ENCODE measurements at regions not wholly inside any gene's neighbourhood (a gene's known extent, or its start where the extent isn't known, plus 50 kb on each side); places are given as distances from the start of the nearest gene placed in this dataset.

DNA sequence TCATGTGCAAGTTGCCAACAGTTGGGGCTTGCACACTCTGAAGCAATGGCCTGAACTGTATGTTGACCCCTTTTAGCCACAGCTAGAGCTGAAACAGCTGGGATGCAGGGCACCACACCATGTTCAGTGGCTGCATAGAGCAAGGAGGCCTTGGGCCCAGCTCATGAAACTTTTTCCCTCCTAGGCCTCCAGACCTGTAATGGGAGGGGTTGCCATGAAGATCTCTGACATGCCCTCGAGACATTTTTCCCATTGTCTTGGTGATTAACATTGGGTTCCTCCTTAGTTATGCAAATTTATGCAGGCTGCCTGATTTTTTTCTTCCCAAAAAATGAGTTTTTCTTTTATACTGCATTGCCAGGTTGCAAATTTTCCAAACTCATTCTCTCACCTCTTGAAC lies 165.1 kb upstream of the PRR20A start:
- Histone ChIP-seq H2AFZ (ENCODE audit: insufficient read depth, low read depth, low read length, poor library complexity, severe bottlenecking) (no peak overlapping the region), H3K9me3 (ENCODE audit: control extremely low read depth in 1 of 3, control insufficient read depth in 2 of 3, insufficient read depth in 1 of 3, low read length in 2 of 3) (peaks cover 0 to 10% (median 3%) of the 10 kb centered on the region in 3 donors), H3K4me3 (ENCODE audit: control extremely low read depth in 1 of 5, extremely low read depth in 1 of 5, insufficient read depth in 1 of 5, low read depth in 2 of 5, low read length in 4 of 5) (no peak overlapping the region), H3K27ac (ENCODE audit: low read length in 2 of 2) (no peak overlapping the region), H3K79me2 (ENCODE audit: control insufficient read depth, insufficient read depth, low read length) (no peaks in the 10 kb centered on the region), H4K20me1 (ENCODE audit: control insufficient read depth, insufficient read depth, low read length, poor library complexity, severe bottlenecking) (no peaks in the 10 kb centered on the region), H3K9ac (ENCODE audit: low read length) (no peak overlapping the region), H3K4me1 (ENCODE audit: control insufficient read depth in 2 of 2, insufficient read depth in 2 of 2, low read length in 2 of 2) (no peaks in the 10 kb centered on the region), H3K27me3 (replicated peaks in 1 of 4; ENCODE audit: control extremely low read depth in 1 of 4, control insufficient read depth in 3 of 4, insufficient read depth in 4 of 4, low read length in 3 of 4) (no peaks in the 10 kb centered on the region), H3K4me2 (replicated peaks; ENCODE audit: low read depth, low read length, poor library complexity, severe bottlenecking) (no peak overlapping the region), H3K36me3 (replicated peaks in 1 of 2; ENCODE audit: control extremely low read depth in 1 of 2, control insufficient read depth in 1 of 2, extremely low read depth in 1 of 2, insufficient read depth in 2 of 2, low read length in 1 of 2) (no peaks in the 10 kb centered on the region)
- CTCF ChIA-PET = no interaction called here
- no peaks in the 10 kb centered on the region for H3K4me1 Mint-ChIP-seq
- ATAC-seq (ENCODE audit: low read depth) (no peak), DNase-seq (no peak)
- H3K27ac Mint-ChIP-seq = no peak overlapping the region
- H3K27me3 Mint-ChIP-seq = no peaks in the 10 kb centered on the region
- peaks cover 4% of the 10 kb centered on the region for H3K9me3 Mint-ChIP-seq (ENCODE audit: insufficient read depth)
- POLR2A ChIA-PET = no interaction called here
- no peak for TF ChIP-seq EZH2 (IDR thresholded peaks at IDR 0.05; ENCODE audit: borderline replicate concordance, insufficient read depth, low read depth, low read length, poor library complexity, severe bottlenecking)
- TF ChIP-seq, protein P1, sequence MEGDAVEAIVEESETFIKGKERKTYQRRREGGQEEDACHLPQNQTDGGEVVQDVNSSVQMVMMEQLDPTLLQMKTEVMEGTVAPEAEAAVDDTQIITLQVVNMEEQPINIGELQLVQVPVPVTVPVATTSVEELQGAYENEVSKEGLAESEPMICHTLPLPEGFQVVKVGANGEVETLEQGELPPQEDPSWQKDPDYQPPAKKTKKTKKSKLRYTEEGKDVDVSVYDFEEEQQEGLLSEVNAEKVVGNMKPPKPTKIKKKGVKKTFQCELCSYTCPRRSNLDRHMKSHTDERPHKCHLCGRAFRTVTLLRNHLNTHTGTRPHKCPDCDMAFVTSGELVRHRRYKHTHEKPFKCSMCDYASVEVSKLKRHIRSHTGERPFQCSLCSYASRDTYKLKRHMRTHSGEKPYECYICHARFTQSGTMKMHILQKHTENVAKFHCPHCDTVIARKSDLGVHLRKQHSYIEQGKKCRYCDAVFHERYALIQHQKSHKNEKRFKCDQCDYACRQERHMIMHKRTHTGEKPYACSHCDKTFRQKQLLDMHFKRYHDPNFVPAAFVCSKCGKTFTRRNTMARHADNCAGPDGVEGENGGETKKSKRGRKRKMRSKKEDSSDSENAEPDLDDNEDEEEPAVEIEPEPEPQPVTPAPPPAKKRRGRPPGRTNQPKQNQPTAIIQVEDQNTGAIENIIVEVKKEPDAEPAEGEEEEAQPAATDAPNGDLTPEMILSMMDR (IDR thresholded peaks at IDR 0.05) = no peak
- intact Hi-C loops (cut with micrococcal nuclease) = no loop called here
- WGBS (ENCODE audit: insufficient coverage) = 100% methylated on average over 1 of the region's 1 CpG
- H3K4me3 Mint-ChIP-seq = no peak overlapping the region

GRCh38 chr13:56980856-56981255 lies 159.9 kb upstream of the PRR20A start:
- CTCF ChIA-PET = no interaction called here
- POLR2A ChIA-PET = no interaction called here

More at GRCh38 chr13:56980856-56981255, 159.9 kb upstream of the PRR20A start:
- Histone ChIP-seq H3K9ac (ENCODE audit: low read length) (no peak overlapping the region), H2AFZ (ENCODE audit: insufficient read depth, low read depth, low read length, poor library complexity, severe bottlenecking) (no peak overlapping the region), H3K4me3 (ENCODE audit: control extremely low read depth in 1 of 5, extremely low read depth in 1 of 5, insufficient read depth in 1 of 5, low read depth in 2 of 5, low read length in 4 of 5) (no peak overlapping the region), H3K27ac (ENCODE audit: low read length in 2 of 2) (no peak overlapping the region), H3K36me3 (replicated peaks in 1 of 2; ENCODE audit: control extremely low read depth in 1 of 2, control insufficient read depth in 1 of 2, extremely low read depth in 1 of 2, insufficient read depth in 2 of 2, low read length in 1 of 2) (no peaks in the 10 kb centered on the region), H3K79me2 (ENCODE audit: control insufficient read depth, insufficient read depth, low read length) (no peaks in the 10 kb centered on the region), H3K4me1 (ENCODE audit: control insufficient read depth in 2 of 2, insufficient read depth in 2 of 2, low read length in 2 of 2) (no peaks in the 10 kb centered on the region), H3K4me2 (replicated peaks; ENCODE audit: low read depth, low read length, poor library complexity, severe bottlenecking) (no peak overlapping the region), H3K9me3 (ENCODE audit: control extremely low read depth in 1 of 3, control insufficient read depth in 2 of 3, insufficient read depth in 1 of 3, low read length in 2 of 3) (peaks cover 0 to 3% (median 0%) of the 10 kb centered on the region in 3 donors), H3K27me3 (replicated peaks in 1 of 4; ENCODE audit: control extremely low read depth in 1 of 4, control insufficient read depth in 3 of 4, insufficient read depth in 4 of 4, low read length in 3 of 4) (no peaks in the 10 kb centered on the region), H4K20me1 (ENCODE audit: control insufficient read depth, insufficient read depth, low read length, poor library complexity, severe bottlenecking) (no peaks in the 10 kb centered on the region)
- TF ChIP-seq EZH2 (IDR thresholded peaks at IDR 0.05; ENCODE audit: borderline replicate concordance, insufficient read depth, low read depth, low read length, poor library complexity, severe bottlenecking) = no peak
- TF ChIP-seq, protein P1 (IDR thresholded peaks at IDR 0.05) = no peak
- DNase-seq (no peak), ATAC-seq (ENCODE audit: low read depth) (no peak)
- H3K4me3 Mint-ChIP-seq = no peak overlapping the region
- no peak overlapping the region for H3K27ac Mint-ChIP-seq
- WGBS (ENCODE audit: insufficient coverage) = no CpG with 5 or more reads among the region's 1 CpG
- peaks cover 3% of the 10 kb centered on the region for H3K9me3 Mint-ChIP-seq (ENCODE audit: insufficient read depth)
- no peaks in the 10 kb centered on the region for H3K27me3 Mint-ChIP-seq
- no peaks in the 10 kb centered on the region for H3K4me1 Mint-ChIP-seq
- intact Hi-C loops (cut with micrococcal nuclease) = no loop called here

Measured in B cell (primary cell).